GM18505 (cell line): ENCODE measurements at regions not wholly inside any gene's neighbourhood (a gene's known extent, or its start where the extent isn't known, plus 50 kb on each side); places are given as distances from the start of the nearest gene placed in this dataset.

Experiments used
- ATAC-seq: cut with Tn5 transposase; IDR thresholded peaks from one replicate; pipeline ENCODE4 v1.9.1; 2021; ENCODE audit not compliant: unreplicated experiment
- POLR2A ChIP-seq: IDR thresholded peaks from 4 replicates; pipeline ENCODE4 v1.6.1; 2011; ENCODE audit warnings: borderline replicate concordance; ENCODE audit not compliant: insufficient read depth, insufficient read length; ENCODE audit errors: extremely low read depth

- no peak for ATAC-seq
- TF ChIP-seq POLR2A = no peak
These were observed 1996.9 kb downstream of the LRRC4C start for GRCh38 chr11:39462506-39462905.

- no peak for TF ChIP-seq POLR2A
- no peak for ATAC-seq
These were observed 1998.4 kb downstream of the LRRC4C start for GRCh38 chr11:39461066-39461465.

GRCh38 chr11:39459606-39460005 lies 1999.8 kb downstream of the LRRC4C start:
- no peak for TF ChIP-seq POLR2A
- ATAC-seq = no peak

GRCh38 chr11:39458481-39458880 lies 2001.0 kb downstream of the LRRC4C start:
- ATAC-seq = no peak
- no peak for TF ChIP-seq POLR2A

- no peak for ATAC-seq
- TF ChIP-seq POLR2A = no peak
These were observed 2015.9 kb downstream of the LRRC4C start for GRCh38 chr11:39443424-39444022.

- TF ChIP-seq POLR2A = no peak
- no peak for ATAC-seq
These were observed 2017.3 kb downstream of the LRRC4C start for GRCh38 chr11:39442177-39442576.

- no peak for ATAC-seq
- TF ChIP-seq POLR2A = no peak
These were observed 2023.8 kb downstream of the LRRC4C start for GRCh38 chr11:39435641-39436040.

- ATAC-seq = no peak
- TF ChIP-seq POLR2A = no peak
These were observed 2025.0 kb downstream of the LRRC4C start for GRCh38 chr11:39434466-39434865.

GRCh38 chr11:39432929-39433328 lies 2026.5 kb downstream of the LRRC4C start:
- no peak for TF ChIP-seq POLR2A
- ATAC-seq = no peak

GRCh38 chr11:39425226-39425625 lies 2034.2 kb downstream of the LRRC4C start:
- ATAC-seq = no peak
- no peak for TF ChIP-seq POLR2A

GRCh38 chr11:39412117-39412516 lies 2047.3 kb downstream of the LRRC4C start:
- no peak for ATAC-seq
- no peak for TF ChIP-seq POLR2A

GRCh38 chr11:39385911-39386310 lies 2073.5 kb downstream of the LRRC4C start:
- TF ChIP-seq POLR2A = no peak
- no peak for ATAC-seq

- no peak for ATAC-seq
- TF ChIP-seq POLR2A = no peak
These were observed 2084.3 kb downstream of the LRRC4C start for GRCh38 chr11:39374963-39375698.

GRCh38 chr11:39367534-39367933 lies 2091.9 kb downstream of the LRRC4C start:
- ATAC-seq = no peak
- TF ChIP-seq POLR2A = no peak
